ENCODE measurements at regions not wholly inside any gene's neighbourhood (a gene's known extent, or its start where the extent isn't known, plus 50 kb on each side); places are given as distances from the start of the nearest gene placed in this dataset.

GRCh38 chr2:223262946-223263345 lies 211.0 kb downstream of the KCNE4 start:
- 54% methylated on average over 6 of the region's 6 CpGs for WGBS (ENCODE audit: missing lambda C conversion rate)
- H3K4me3 ChIP-seq = no peak overlapping the region
- no peaks in the 10 kb centered on the region for H3K4me1 ChIP-seq
- TF ChIP-seq MYC (IDR thresholded peaks at IDR 0.05; ENCODE audit: borderline replicate concordance, low read length) = no peak
- no peak for TF ChIP-seq MAZ (IDR thresholded peaks at IDR 0.05; ENCODE audit: borderline replicate concordance, low read depth, low read length)
- no peak for TF ChIP-seq EHMT2 (IDR thresholded peaks at IDR 0.05; ENCODE audit: low read depth)
- no peak for TF ChIP-seq ZFP36 (IDR thresholded peaks at IDR 0.05; ENCODE audit: borderline replicate concordance, partially characterized antibody)
- no peak for TF ChIP-seq JUNB (IDR thresholded peaks at IDR 0.05)
- TF ChIP-seq NPAS2 (CRISPR knock-in tag; IDR thresholded peaks at IDR 0.05; ENCODE audit: borderline replicate concordance) = no peak
- TF ChIP-seq KDM5A (IDR thresholded peaks at IDR 0.05) = no peak
- no peak for TF ChIP-seq MAFK (IDR thresholded peaks at IDR 0.05; ENCODE audit: partially characterized antibody)
- no peak for TF ChIP-seq FOSB (CRISPR knock-in tag; IDR thresholded peaks at IDR 0.05)
- TF ChIP-seq FOSL2 (IDR thresholded peaks at IDR 0.05) = no peak
- TF ChIP-seq FOSL2 (CRISPR knock-in tag; IDR thresholded peaks at IDR 0.05) = no peak
- TF ChIP-seq KDM1A (IDR thresholded peaks at IDR 0.05; ENCODE audit: low read depth) = no peak
- no peak for TF ChIP-seq RAD21 (conservative IDR thresholded peaks at IDR 0.05 in 1 of 2, IDR thresholded peaks at IDR 0.05 in 1 of 2)
- peak; percentile 54 to 59; a peak in 3 of 6 replicates for ATAC-seq
- POLR2A ChIA-PET = no interaction called here
- H3K4me2 ChIP-seq = no peak overlapping the region
- no peak for FAIRE-seq
- CTCF ChIA-PET = no interaction called here
- H3K27ac ChIP-seq = no peak overlapping the region
- no peaks in the 10 kb centered on the region; the same call in 2 of the 3 replicates for H3K9me3 ChIP-seq
- peak in 1 of 2 experiments; percentile 22 for DNase-seq (ENCODE audit: low read depth in 1 of 2, low spot score in 1 of 2)

DNA sequence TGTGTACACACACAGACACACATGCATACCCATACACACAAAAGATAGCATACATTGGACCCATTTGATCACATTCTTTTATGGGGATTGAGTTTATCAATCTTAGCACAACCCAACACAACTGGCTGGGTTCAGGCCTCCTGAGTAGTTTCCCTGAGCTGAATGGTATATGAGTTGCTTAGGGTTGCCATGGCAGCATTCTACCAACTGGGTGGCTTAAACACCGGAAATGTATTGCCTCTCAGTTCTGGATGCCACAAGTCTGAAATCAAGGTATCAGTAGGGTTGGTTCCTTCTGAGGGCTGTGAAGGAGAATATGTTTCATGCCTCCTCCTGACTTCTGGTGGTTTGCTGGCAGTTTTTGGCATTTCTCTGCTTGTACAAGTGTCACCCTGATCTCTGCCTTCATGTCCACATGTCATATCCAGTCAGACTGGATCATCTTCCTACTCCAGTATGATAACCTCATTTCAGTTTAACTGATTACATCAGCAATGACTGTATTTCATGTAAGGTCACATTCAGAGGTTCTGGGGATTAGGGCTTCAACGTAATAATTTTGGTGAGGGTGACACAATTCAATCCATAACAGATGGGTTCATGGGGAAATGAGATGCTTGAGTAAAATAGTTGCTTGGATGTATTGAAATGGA lies 212.7 kb downstream of the KCNE4 start:
- no peak for FAIRE-seq
- Histone ChIP-seq H3K4me2 (no peak overlapping the region), H3K4me1 (no peaks in the 10 kb centered on the region), H3K4me3 (no peak overlapping the region), H3K27ac (no peak overlapping the region), H3K9me3 (no peaks in the 10 kb centered on the region)
- peak; percentile 86 for TF ChIP-seq RFX5 (IDR thresholded peaks at IDR 0.05)
- no peak for TF ChIP-seq RCOR1 (IDR thresholded peaks at IDR 0.05; ENCODE audit: low read depth, low read length)
- no peak for TF ChIP-seq RAD21 (conservative IDR thresholded peaks at IDR 0.05 in 1 of 2, IDR thresholded peaks at IDR 0.05 in 1 of 2)
- TF ChIP-seq MYC (IDR thresholded peaks at IDR 0.05; ENCODE audit: borderline replicate concordance, low read length) = no peak
- no peak for TF ChIP-seq NPAS2 (CRISPR knock-in tag; IDR thresholded peaks at IDR 0.05; ENCODE audit: borderline replicate concordance)
- ATAC-seq = no peak
- WGBS (ENCODE audit: missing lambda C conversion rate) = 28% methylated on average over 1 of the region's 2 CpGs
- DNase-seq (ENCODE audit: low read depth in 1 of 2, low spot score in 1 of 2) = no peak
- ChIA-PET POLR2A (no interaction called here), CTCF (no interaction called here)

DNA sequence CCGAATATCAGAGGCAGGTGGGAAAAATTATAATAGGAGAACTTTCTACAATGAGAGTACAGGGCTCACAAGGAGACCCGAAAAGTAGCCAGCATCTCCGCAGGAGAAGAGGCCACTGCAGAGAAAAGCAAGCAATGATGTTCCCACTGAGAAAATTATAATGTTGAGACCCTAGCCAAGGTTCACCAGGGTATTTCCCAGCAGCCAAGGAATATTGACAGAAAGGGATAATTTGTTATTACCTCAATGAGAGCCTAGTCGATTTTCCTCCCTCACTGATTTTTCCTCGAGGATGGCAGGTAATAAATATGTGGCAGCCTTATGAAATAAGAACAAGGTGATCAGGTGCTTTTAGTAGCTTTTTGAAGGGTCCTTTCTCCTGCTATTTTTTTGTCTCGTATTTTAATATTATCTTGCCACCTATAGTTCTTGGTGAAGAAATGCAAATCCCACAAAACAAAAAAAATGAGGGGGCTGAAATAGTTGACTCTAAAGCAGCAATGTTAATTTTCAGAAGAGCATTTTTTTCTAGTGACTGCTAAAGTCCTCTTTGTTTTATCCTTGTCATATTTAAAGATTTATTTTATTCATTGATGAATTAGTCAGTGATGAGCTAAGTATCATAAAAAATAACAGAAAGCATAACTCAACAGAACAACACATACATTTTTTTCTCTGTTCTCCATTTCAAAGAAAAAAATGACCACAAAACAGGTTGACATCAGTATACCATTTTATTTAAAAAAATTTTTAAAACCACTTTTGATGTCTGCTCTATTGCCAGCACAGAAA lies 215.4 kb downstream of the KCNE4 start:
- H3K27ac ChIP-seq = no peak overlapping the region
- TF ChIP-seq RFX5 (IDR thresholded peaks at IDR 0.05) (no peak), PBX3 (IDR thresholded peaks at IDR 0.05) (no peak), HOXB5 (CRISPR knock-in tag; IDR thresholded peaks at IDR 0.05) (no peak), HDAC2 (IDR thresholded peaks at IDR 0.05) (no peak), HOXB13 (CRISPR knock-in tag; IDR thresholded peaks at IDR 0.05; ENCODE audit: low read depth) (no peak), ZSCAN20 (CRISPR knock-in tag; IDR thresholded peaks at IDR 0.05) (no peak), FOXS1 (CRISPR knock-in tag; IDR thresholded peaks at IDR 0.05) (no peak), MAFK (IDR thresholded peaks at IDR 0.05; ENCODE audit: partially characterized antibody) (no peak), RARB (CRISPR knock-in tag; IDR thresholded peaks at IDR 0.05) (no peak), CHD4 (IDR thresholded peaks at IDR 0.05; ENCODE audit: borderline replicate concordance) (no peak), HEYL (CRISPR knock-in tag; IDR thresholded peaks at IDR 0.05) (no peak), CTCF (IDR thresholded peaks at IDR 0.05) (no peak)
- TF ChIP-seq, protein P1, sequence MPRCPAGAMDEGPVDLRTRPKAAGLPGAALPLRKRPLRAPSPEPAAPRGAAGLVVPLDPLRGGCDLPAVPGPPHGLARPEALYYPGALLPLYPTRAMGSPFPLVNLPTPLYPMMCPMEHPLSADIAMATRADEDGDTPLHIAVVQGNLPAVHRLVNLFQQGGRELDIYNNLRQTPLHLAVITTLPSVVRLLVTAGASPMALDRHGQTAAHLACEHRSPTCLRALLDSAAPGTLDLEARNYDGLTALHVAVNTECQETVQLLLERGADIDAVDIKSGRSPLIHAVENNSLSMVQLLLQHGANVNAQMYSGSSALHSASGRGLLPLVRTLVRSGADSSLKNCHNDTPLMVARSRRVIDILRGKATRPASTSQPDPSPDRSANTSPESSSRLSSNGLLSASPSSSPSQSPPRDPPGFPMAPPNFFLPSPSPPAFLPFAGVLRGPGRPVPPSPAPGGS (IDR thresholded peaks at IDR 0.05) = no peak
- TF ChIP-seq, protein P2, sequence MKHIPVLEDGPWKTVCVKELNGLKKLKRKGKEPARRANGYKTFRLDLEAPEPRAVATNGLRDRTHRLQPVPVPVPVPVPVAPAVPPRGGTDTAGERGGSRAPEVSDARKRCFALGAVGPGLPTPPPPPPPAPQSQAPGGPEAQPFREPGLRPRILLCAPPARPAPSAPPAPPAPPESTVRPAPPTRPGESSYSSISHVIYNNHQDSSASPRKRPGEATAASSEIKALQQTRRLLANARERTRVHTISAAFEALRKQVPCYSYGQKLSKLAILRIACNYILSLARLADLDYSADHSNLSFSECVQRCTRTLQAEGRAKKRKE (CRISPR knock-in tag; IDR thresholded peaks at IDR 0.05; ENCODE audit: low read depth) = no peak
- TF ChIP-seq, protein P3, sequence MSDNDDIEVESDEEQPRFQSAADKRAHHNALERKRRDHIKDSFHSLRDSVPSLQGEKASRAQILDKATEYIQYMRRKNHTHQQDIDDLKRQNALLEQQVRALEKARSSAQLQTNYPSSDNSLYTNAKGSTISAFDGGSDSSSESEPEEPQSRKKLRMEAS (IDR thresholded peaks at IDR 0.05) = no peak
- H3K4me3 ChIP-seq = no peak overlapping the region
- H3K9me3 ChIP-seq = no peaks in the 10 kb centered on the region
- ChIA-PET CTCF (no interaction called here), POLR2A (no interaction called here)
- DNase-seq (ENCODE audit: low read depth in 1 of 2, low spot score in 1 of 2) = no peak
- no peak for ATAC-seq
- H3K4me2 ChIP-seq = no peak overlapping the region
- 49% methylated on average over 6 of the region's 6 CpGs for WGBS (ENCODE audit: missing lambda C conversion rate)
- no peaks in the 10 kb centered on the region for H3K4me1 ChIP-seq
- FAIRE-seq = no peak

All from A549 (cell line).